ENCODE measurements at regions not wholly inside any gene's neighbourhood (a gene's known extent, or its start where the extent isn't known, plus 50 kb on each side); places are given as distances from the start of the nearest gene placed in this dataset.

DNA sequence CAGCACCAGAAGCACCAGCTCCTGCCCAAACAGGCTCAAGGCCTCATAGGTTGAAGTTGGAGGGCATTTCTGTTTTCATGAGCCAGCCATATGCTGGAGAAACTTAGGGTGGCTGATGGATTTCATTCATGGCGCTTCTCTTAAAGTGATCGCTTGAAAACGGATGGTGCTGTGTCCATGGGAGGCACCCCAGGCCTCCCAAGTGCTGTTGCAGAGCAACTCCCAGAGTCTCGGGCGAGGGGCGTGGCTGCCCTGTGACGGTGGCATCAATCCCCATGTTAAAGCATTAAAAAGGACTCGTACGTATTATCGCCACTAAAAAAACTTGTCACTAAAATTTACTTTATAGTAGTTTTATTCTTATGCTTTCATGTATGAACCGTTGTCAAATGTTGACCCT lies 128.3 kb downstream of the MRPL36 start:
- Histone ChIP-seq H3K4me3 (ENCODE audit: low read length in 3 of 3) (no peak overlapping the region), H3K9me3 (ENCODE audit: control insufficient read depth in 3 of 3, low read length in 3 of 3) (peaks cover 0 to 3% (median 0%) of the 10 kb centered on the region in 3 donors), H3K4me1 (ENCODE audit: control insufficient read depth in 3 of 3, insufficient read depth in 3 of 3, low read length in 3 of 3) (peaks cover 0 to 3% (median 2%) of the 10 kb centered on the region in 3 donors), H3K27me3 (ENCODE audit: control insufficient read depth in 3 of 3, insufficient read depth in 3 of 3, low read length in 3 of 3) (peaks cover 48 to 53% (median 49%) of the 10 kb centered on the region in 3 donors), H3K27ac (ENCODE audit: low read depth, low read length) (no peak overlapping the region), H3K36me3 (ENCODE audit: control insufficient read depth in 3 of 3, insufficient read depth in 3 of 3, low read length in 3 of 3) (no peaks in the 10 kb centered on the region), H3K9ac (ENCODE audit: low read depth in 1 of 3, low read length in 3 of 3) (no peak overlapping the region)

DNA sequence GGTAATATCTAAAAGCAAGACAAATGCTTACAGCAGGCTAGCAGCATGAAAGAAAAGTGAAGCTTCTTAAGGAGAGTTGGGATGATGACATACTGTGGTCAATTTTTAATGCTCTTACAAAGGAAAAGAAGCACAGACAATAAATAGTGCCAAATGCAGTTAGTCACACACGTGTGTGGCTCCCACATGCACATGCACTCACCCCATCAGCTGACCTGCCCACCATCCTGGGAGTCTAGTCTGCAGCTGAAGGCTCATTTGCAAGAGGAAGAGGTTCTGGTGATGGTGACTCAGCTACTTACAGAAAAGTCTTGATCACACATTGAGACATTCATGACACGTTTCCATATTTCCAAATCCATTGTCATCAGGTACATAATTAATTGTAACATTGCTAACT lies 129.3 kb downstream of the MRPL36 start:
- Histone ChIP-seq H3K4me1 (ENCODE audit: control insufficient read depth in 3 of 3, insufficient read depth in 3 of 3, low read length in 3 of 3) (peaks cover 0 to 3% (median 2%) of the 10 kb centered on the region in 3 donors), H3K36me3 (ENCODE audit: control insufficient read depth in 3 of 3, insufficient read depth in 3 of 3, low read length in 3 of 3) (no peaks in the 10 kb centered on the region), H3K4me3 (ENCODE audit: low read length in 3 of 3) (no peak overlapping the region), H3K9me3 (ENCODE audit: control insufficient read depth in 3 of 3, low read length in 3 of 3) (peaks cover 0 to 3% (median 0%) of the 10 kb centered on the region in 3 donors), H3K9ac (ENCODE audit: low read depth in 1 of 3, low read length in 3 of 3) (no peak overlapping the region), H3K27me3 (ENCODE audit: control insufficient read depth in 3 of 3, insufficient read depth in 3 of 3, low read length in 3 of 3) (peaks cover 58 to 63% (median 59%) of the 10 kb centered on the region in 3 donors), H3K27ac (ENCODE audit: low read depth, low read length) (no peak overlapping the region)

DNA sequence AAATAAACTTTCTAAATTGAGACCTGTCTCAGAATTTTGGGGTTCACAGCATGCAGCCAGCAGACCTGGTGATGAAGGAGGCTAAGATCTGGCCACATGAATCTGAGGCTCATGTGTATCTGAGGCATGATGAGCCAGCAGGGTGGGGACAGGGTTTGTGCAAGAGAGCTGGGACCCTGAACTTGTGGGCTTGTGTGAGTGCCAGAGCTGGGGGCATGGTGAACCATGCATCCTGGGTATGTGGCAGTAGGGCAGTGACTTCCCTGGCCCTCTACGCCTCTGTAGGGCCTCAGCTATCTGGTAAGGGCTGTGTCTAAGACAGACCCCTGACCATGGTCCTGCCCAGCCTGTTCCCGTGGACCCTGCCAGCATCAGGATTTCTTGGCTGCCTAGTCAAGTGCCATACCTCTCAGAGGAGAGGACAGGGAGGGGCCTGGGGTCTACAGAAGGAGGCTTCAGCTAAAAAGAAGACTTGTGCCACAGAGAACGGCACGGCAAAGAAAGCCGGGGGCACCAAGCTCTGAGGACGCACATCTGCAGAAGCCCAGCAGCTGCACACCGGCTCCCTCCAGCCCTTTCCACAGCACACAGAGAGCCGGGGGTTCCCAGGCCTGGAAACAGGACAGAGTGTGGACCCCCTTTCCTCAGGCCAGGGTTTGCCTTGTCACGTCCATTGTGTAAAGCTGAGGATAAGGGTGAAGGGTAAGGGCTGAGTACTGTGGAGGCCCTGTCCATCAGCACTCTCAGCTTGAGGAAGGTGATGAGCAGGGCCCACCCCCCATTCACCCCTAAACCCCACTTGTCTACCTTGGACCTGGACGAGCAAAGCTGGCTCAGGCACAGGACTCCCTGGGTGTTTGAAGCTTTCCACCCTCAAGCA lies 130.1 kb downstream of the MRPL36 start:
- Histone ChIP-seq H3K9me3 (ENCODE audit: control insufficient read depth in 3 of 3, low read length in 3 of 3) (peaks cover 0 to 3% (median 0%) of the 10 kb centered on the region in 3 donors), H3K4me3 (ENCODE audit: low read length in 3 of 3) (no peak overlapping the region), H3K9ac (ENCODE audit: low read depth in 1 of 3, low read length in 3 of 3) (no peak overlapping the region), H3K27me3 (ENCODE audit: control insufficient read depth in 3 of 3, insufficient read depth in 3 of 3, low read length in 3 of 3) (peaks cover 63 to 72% (median 68%) of the 10 kb centered on the region in 3 donors), H3K4me1 (ENCODE audit: control insufficient read depth in 3 of 3, insufficient read depth in 3 of 3, low read length in 3 of 3) (peaks cover 0 to 3% (median 2%) of the 10 kb centered on the region in 3 donors), H3K27ac (ENCODE audit: low read depth, low read length) (no peak overlapping the region), H3K36me3 (ENCODE audit: control insufficient read depth in 3 of 3, insufficient read depth in 3 of 3, low read length in 3 of 3) (no peaks in the 10 kb centered on the region)

DNA sequence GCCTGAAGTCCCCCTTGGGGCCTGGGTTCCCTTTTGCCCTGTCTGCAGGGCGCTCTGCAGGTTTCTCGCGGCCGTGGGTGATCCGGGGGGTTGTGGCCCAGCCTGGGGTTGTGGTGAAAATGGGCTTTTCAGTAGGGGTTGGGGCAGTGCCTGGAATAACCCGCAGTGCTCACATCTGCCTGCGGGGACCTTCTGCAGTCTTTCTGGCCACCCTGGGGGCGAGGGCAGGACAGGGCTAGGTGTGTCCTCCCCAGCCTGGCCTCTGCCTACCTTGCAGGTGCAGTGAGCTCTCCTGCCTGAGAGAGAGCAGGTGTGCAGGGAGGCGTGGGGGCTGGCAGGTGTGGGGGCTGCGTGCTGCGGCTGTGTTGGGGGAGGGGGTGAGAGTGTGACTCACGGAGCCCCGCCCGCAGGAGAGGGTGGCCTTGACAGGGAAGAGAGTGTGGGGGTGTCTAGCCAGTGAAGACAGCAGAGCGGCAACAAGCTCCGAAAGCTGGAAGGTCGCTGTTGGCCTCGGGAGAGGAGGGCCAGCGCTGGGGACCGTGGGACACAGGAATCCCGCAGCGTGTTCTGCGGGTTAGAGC lies 131.4 kb downstream of the MRPL36 start:
- Histone ChIP-seq H3K27me3 (ENCODE audit: control insufficient read depth in 3 of 3, insufficient read depth in 3 of 3, low read length in 3 of 3) (peaks cover 64 to 72% (median 68%) of the 10 kb centered on the region in 3 donors), H3K9me3 (ENCODE audit: control insufficient read depth in 3 of 3, low read length in 3 of 3) (peaks cover 0 to 3% (median 0%) of the 10 kb centered on the region in 3 donors)

DNA sequence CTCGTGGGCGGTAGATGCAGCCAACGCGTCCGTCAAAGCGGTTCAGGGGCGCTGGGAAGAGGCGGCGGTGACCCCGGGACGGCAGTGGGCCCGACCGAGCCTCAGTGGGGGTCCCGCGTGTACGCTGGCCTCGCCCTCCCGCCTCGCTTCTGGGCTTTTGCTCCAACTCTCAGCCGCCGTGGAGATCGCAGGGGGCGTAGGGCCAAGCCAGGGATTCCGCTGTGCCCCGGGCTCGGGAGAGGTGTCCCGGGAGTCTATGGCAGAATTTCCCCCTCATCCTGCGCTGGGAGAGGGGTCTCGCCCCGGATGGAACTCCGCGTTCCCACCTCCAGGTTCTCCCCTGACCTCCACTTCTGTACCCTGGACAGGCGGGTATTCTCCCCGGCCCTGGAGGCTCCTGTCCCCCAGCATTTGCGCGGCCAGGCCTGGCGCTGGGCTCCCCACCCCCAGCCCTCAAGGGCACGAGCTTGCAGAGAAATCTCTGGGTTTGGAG lies 131.9 kb downstream of the MRPL36 start:
- no peaks in the 10 kb centered on the region for H3K36me3 ChIP-seq (ENCODE audit: control insufficient read depth in 3 of 3, insufficient read depth in 3 of 3, low read length in 3 of 3)
- no peak overlapping the region for H3K9ac ChIP-seq (ENCODE audit: low read depth in 1 of 3, low read length in 3 of 3)
- H3K9me3 ChIP-seq (ENCODE audit: control insufficient read depth in 3 of 3, low read length in 3 of 3): peaks cover 0 to 3% (median 0%) of the 10 kb centered on the region in 3 donors
- peaks cover 65 to 72% (median 66%) of the 10 kb centered on the region in 3 donors for H3K27me3 ChIP-seq (ENCODE audit: control insufficient read depth in 3 of 3, insufficient read depth in 3 of 3, low read length in 3 of 3)
- H3K4me3 ChIP-seq (ENCODE audit: low read length in 3 of 3): no peak overlapping the region
- H3K4me1 ChIP-seq (ENCODE audit: control insufficient read depth in 3 of 3, insufficient read depth in 3 of 3, low read length in 3 of 3): peaks cover 0 to 3% (median 2%) of the 10 kb centered on the region in 3 donors
- H3K27ac ChIP-seq (ENCODE audit: low read depth, low read length): no peak overlapping the region

More for the DNA sequence above, 131.4 kb downstream of the MRPL36 start:
- no peak overlapping the region for H3K4me3 ChIP-seq (ENCODE audit: low read length in 3 of 3)
- no peak overlapping the region for H3K9ac ChIP-seq (ENCODE audit: low read depth in 1 of 3, low read length in 3 of 3)
- H3K4me1 ChIP-seq (ENCODE audit: control insufficient read depth in 3 of 3, insufficient read depth in 3 of 3, low read length in 3 of 3): peaks cover 0 to 3% (median 2%) of the 10 kb centered on the region in 3 donors
- no peak overlapping the region for H3K27ac ChIP-seq (ENCODE audit: low read depth, low read length)
- H3K36me3 ChIP-seq (ENCODE audit: control insufficient read depth in 3 of 3, insufficient read depth in 3 of 3, low read length in 3 of 3): no peaks in the 10 kb centered on the region

DNA sequence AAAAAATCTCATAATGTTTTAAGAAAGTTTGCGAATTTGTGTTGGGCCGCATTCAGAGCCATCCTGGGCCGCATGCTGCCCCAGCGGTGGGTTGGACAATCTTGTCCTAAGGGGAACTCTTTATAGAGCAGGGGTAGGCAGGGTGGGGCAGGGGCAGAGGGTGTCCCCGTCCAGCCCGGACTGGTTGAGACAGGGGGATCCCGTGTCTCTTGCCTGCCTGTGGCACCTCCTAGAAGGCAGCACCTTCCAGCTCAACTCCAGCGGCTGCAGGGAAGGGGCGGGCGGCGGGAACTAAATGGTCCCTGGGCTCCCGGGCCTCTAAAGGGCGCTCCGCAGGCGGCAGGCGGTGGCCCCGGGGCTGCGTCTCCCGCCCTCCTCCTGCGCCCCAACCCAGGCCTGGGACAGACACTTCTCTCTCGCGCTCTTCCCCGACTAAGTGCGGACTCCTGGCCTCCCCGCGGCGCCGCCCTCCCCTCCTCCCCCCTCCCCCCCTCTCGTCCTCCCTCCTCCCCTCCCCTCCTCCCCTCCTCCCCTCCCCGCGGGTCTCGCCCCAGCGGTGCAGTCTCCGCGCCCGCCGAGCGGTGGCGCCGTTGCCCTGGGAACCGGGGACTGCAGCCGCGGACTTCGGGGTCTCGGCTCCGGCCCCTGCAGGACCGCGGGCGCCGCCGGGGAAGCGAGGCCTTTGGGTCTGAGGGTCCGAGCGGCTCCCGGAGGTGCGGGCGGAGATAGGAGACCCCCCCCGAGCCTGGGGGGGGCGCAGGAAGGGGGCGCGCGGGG lies 132.6 kb downstream of the MRPL36 start:
- no peak overlapping the region for H3K27ac ChIP-seq (ENCODE audit: low read depth, low read length)
- no peak overlapping the region for H3K9ac ChIP-seq (ENCODE audit: low read depth in 1 of 3, low read length in 3 of 3)

DNA sequence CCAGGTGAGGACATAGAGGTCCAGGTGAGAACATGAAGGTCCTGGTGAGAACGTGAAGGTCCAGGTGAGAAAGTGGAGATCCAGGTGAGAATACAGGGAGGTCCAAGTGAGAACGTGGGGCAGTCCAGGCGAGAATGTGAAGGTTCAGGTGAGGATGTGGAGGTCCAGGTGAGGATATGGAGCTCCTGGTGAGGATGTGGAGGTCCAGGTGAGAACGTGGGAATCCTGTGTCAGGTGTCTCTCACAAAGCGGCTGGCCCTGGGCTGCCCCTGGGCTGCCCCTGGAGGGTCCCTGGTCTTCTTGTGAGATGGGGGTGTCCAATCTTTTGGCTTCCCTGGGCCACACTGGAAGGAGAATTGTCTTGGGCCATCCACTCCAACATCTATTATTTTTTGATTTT lies 133.4 kb downstream of the MRPL36 start:
- Histone ChIP-seq H3K36me3 (ENCODE audit: control insufficient read depth in 3 of 3, insufficient read depth in 3 of 3, low read length in 3 of 3) (no peaks in the 10 kb centered on the region), H3K27ac (ENCODE audit: low read depth, low read length) (no peak overlapping the region), H3K9me3 (ENCODE audit: control insufficient read depth in 3 of 3, low read length in 3 of 3) (peaks cover 0 to 3% (median 0%) of the 10 kb centered on the region in 3 donors), H3K4me1 (ENCODE audit: control insufficient read depth in 3 of 3, insufficient read depth in 3 of 3, low read length in 3 of 3) (peaks cover 0 to 3% (median 2%) of the 10 kb centered on the region in 3 donors), H3K27me3 (ENCODE audit: control insufficient read depth in 3 of 3, insufficient read depth in 3 of 3, low read length in 3 of 3) (peaks cover 65 to 73% (median 71%) of the 10 kb centered on the region in 3 donors), H3K9ac (ENCODE audit: low read depth in 1 of 3, low read length in 3 of 3) (no peak overlapping the region), H3K4me3 (ENCODE audit: low read length in 3 of 3) (no peak overlapping the region)

More for the DNA sequence above, 132.6 kb downstream of the MRPL36 start:
- H3K27me3 ChIP-seq (ENCODE audit: control insufficient read depth in 3 of 3, insufficient read depth in 3 of 3, low read length in 3 of 3): peaks cover 66 to 73% (median 68%) of the 10 kb centered on the region in 3 donors
- H3K4me3 ChIP-seq (ENCODE audit: low read length in 3 of 3): no peak overlapping the region
- H3K36me3 ChIP-seq (ENCODE audit: control insufficient read depth in 3 of 3, insufficient read depth in 3 of 3, low read length in 3 of 3): no peaks in the 10 kb centered on the region
- H3K4me1 ChIP-seq (ENCODE audit: control insufficient read depth in 3 of 3, insufficient read depth in 3 of 3, low read length in 3 of 3): peaks cover 0 to 3% (median 2%) of the 10 kb centered on the region in 3 donors
- peaks cover 0 to 3% (median 0%) of the 10 kb centered on the region in 3 donors for H3K9me3 ChIP-seq (ENCODE audit: control insufficient read depth in 3 of 3, low read length in 3 of 3)

DNA sequence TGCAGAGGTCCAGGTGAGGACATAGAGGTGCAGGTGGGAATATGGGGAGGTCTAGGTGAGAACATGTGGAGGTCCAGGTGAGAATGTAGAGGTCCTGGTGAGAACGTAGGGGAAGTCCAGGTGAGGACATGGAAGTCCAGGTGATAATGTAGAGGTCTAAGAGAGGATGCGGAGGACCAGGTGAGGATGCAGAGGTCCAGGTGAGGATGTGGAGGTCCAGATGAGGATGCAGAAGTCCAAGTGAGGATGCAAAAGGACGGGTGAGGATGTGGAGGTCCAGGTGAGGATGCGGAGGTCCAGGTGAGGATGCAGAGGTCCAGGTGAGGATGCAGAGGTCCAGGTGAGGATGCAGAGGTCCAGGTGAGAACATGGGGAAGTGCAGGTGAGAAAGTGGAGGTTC lies 133.8 kb downstream of the MRPL36 start:
- Histone ChIP-seq H3K4me1 (ENCODE audit: control insufficient read depth in 3 of 3, insufficient read depth in 3 of 3, low read length in 3 of 3) (peaks cover 0 to 3% (median 2%) of the 10 kb centered on the region in 3 donors), H3K9me3 (ENCODE audit: control insufficient read depth in 3 of 3, low read length in 3 of 3) (peaks cover 0 to 3% (median 0%) of the 10 kb centered on the region in 3 donors), H3K27ac (ENCODE audit: low read depth, low read length) (no peak overlapping the region), H3K9ac (ENCODE audit: low read depth in 1 of 3, low read length in 3 of 3) (no peak overlapping the region), H3K36me3 (ENCODE audit: control insufficient read depth in 3 of 3, insufficient read depth in 3 of 3, low read length in 3 of 3) (no peaks in the 10 kb centered on the region), H3K27me3 (ENCODE audit: control insufficient read depth in 3 of 3, insufficient read depth in 3 of 3, low read length in 3 of 3) (peaks cover 65 to 71% (median 69%) of the 10 kb centered on the region in 3 donors), H3K4me3 (ENCODE audit: low read length in 3 of 3) (no peak overlapping the region)

DNA sequence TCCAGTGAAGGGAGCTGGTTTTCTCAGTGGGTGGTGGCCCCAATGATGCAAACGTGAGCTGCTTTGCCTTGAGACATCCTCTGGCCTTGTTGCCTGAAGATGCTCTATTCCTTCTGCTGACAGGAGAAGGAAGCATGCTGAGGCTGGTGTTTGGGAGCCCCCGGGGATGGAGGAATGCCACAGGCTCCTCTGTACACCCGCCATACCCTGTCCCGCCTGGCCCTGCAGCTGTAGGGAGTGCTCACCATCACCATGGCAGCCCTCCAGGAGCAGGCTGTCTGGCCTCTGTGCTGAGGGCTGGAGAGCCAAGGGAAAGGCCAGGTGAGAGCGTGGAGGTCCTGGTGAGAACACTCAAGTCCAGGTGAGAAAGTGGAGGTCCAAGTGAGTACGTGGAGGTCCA lies 134.4 kb downstream of the MRPL36 start:
- Histone ChIP-seq H3K4me3 (ENCODE audit: low read length in 3 of 3) (no peak overlapping the region), H3K36me3 (ENCODE audit: control insufficient read depth in 3 of 3, insufficient read depth in 3 of 3, low read length in 3 of 3) (no peaks in the 10 kb centered on the region), H3K27ac (ENCODE audit: low read depth, low read length) (no peak overlapping the region), H3K9ac (ENCODE audit: low read depth in 1 of 3, low read length in 3 of 3) (no peak overlapping the region), H3K9me3 (ENCODE audit: control insufficient read depth in 3 of 3, low read length in 3 of 3) (peaks cover 0 to 3% (median 0%) of the 10 kb centered on the region in 3 donors), H3K27me3 (ENCODE audit: control insufficient read depth in 3 of 3, insufficient read depth in 3 of 3, low read length in 3 of 3) (peaks cover 69 to 71% (median 71%) of the 10 kb centered on the region in 3 donors), H3K4me1 (ENCODE audit: control insufficient read depth in 3 of 3, insufficient read depth in 3 of 3, low read length in 3 of 3) (peaks cover 0 to 3% (median 2%) of the 10 kb centered on the region in 3 donors)

All from skeletal muscle tissue (tissue), 3 donors.